HT-29 (cell line): ENCODE measurements at regions not wholly inside any gene's neighbourhood (a gene's known extent, or its start where the extent isn't known, plus 50 kb on each side); places are given as distances from the start of the nearest gene placed in this dataset.
"Not testable (repeated sequence)": the region's sequence is repeated elsewhere in the genome, so short reads cannot be mapped to it uniquely, and the experiment has no call there.

Source experiments
- DNase-seq: peaks from one replicate; pipeline ENCODE4 v3.0.0-alpha.2; 2015; ENCODE audit warnings: low spot score

DNA sequence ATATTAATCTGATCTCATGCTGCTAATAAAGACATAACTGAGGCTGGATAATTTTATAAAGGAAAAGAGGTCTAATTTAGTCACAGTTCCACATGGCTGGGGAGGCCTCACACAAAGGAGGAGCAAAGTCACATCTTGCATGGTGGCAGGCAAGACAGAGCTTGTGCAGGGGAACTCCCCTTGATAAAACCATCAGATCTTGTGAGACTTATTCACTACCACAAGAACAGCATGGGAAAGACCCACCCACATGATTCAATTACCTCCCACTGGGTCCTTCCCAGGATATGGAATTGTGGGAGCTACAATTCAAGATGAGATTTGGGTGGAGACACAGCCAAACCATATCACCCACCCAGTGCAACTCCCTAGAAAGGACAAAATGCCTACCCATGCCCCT, 613.8 kb upstream of the CDH11 start:
- DNase-seq: not testable (repeated sequence)

DNA sequence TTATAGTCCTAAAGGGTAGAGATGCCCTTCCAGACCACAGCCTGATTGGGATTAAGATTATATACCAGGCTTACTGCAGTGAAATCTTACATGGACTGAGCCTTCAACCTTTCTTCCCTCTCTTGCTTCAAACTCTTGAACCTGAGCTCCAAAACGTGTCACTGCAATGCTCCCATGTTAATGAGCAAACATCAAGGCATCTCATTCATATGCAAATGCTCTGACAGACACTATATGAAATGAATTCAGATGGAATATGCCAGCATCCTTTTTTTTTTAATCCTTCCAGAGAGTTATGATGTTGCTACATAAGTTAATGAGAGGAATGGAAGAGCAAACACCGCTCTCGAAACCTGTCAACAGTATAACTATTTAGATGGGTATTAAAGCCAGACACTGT, 611.9 kb upstream of the CDH11 start:
- no peak for DNase-seq

DNA sequence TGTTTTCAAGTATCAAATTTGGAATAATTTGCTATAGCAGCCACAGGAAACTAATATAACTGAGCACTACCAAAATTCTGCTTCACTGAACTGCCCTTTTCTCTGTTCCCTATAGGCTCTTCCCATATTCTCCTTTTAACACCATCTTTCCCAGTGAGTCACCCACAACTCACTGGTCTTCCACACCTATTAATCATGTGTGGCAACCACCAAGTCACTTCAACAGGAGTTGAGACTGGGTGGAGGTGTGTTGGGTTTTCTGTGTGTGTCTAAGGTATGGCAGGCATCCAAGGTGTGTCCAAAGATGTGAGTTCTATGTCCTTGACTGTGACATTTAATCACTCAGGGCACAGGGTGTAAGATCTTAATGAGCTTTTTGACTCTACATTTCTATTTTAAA, 610.0 kb upstream of the CDH11 start:
- DNase-seq: no peak

DNA sequence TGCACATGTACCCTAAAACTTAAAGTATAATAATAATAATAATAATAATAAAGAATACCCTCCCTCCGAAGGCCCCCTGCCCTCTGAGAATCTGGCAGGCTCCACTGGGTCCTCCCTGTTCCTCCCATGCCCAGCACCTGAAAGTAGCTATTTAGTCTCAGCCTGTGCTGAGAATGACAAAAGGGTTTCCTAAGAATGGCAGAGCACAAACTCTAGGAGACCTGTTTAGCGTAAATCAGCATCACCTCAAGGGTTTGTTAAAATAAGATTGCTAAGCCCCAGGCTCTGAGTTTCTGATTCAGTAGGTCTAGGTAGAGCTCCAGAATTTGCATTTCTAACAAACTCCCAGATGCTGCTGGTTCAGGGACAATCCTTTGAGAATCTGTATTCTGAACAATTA, 606.8 kb upstream of the CDH11 start:
- no peak for DNase-seq

DNA sequence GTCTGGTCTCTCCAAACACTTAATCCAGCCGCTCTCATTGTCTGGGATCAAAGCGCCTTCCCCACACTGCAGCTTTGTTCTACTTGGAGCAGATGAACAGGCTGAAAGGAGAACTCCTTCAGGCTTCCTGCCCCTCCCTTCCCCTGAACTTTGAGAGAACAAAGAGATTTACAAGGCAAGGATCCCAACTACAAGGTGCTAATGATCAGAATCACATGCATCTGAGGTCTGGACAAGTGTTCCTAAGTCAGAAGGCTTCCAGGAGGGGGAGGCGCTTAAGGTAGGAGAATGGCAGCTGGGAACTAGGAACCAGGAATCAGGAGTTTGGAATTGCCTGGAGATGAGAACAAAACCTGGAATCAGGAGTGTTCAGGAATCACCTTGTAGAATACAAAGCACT, 606.3 kb upstream of the CDH11 start:
- no peak for DNase-seq

DNA sequence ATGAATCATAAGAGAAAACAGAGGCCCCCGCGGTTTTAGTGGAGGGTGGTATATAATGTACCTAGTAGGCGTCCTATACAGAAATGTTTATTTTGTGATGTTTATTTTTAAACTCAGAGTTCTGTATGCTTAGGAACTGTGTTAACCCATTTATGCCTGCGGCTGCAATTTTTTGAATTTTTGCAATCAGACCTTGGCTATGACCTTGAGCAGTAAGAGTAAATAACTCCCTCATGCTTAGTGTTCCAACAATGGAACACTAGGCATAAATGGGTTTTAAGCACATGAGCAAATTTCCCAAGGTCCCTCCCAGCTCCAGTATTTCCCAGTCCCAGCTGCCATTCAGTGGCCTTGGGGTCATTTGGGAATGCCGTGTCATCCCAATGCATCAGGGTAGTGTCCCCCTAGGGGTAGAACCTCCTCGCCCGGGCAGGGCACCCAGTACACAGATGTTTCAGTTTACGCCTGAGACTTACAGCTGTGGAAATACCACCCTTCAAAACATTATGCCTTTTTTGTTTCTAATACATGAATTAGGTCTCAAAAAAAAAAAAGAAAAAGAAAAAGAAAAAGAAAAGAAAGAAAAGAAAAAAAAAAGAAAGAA, 605.8 kb upstream of the CDH11 start:
- DNase-seq: no peak

DNA sequence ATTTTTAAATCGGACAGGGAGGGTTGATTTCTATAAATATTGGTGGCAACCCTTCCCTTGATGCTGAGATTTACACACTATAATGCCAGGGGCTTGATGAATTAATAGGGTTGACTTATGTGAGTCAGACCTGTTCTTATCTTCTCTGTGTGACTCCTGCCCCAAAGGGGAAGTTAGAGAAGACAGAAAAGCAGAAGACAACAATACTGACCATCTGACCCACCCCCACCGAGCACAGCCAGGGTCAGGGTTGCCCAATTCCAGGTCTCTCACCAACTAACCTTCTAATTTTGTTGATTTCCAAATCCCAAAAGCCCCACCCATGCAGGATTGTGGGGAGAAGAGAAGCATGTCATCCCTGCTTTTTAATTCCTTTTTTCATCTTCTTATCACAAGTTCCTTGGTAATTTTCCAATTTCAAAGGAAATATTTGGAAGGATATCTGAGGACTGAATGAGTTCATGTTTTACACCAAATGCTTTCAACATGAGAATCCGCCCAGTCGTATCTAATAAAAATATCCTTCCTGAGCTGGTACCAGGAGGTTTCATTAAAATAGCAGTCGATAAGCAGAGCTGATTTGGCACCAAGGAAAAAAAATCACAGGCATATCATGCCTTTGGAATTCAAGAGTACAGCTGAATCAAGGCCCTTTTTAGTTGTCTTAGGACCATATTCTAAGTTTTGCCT, 603.4 kb upstream of the CDH11 start:
- DNase-seq: no peak

DNA sequence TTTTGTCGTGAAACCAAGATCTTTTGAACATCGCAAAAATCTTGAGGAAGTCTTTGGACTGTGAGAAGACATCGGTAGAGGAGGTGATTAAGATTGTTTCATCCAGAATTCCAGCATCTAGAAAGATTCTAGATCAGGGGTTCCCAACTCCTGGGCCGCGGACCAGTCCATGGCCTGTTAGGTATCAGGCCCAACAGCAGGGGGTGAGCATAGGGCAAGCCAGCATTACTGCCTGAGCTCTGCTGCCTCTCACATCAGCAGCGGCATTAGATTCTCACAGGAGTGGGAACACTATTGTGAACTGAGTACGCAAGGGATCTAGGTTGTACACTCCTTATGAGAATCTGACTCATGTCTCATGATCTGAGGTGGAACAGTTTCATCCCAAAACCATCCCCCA, 600.6 kb upstream of the CDH11 start:
- no peak for DNase-seq

DNA sequence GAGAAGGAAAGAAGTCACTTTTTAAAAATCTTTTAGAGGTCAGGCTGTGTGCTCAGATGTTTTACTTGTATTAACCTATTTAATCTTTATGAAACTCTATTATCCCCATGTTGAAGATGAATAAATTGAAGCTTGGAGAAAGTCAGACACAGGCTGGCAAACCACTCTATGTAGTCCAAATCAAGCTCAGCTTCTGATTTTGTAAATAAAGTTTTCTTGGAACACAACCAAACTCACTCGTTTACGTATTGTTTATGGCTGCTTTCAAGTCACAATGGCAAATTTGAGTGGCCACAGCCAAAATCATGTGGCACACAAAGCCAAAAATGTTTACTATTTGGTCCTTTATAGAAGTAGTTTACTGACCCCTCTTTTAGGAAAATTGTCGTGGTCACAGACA, 596.0 kb upstream of the CDH11 start:
- DNase-seq: no peak

DNA sequence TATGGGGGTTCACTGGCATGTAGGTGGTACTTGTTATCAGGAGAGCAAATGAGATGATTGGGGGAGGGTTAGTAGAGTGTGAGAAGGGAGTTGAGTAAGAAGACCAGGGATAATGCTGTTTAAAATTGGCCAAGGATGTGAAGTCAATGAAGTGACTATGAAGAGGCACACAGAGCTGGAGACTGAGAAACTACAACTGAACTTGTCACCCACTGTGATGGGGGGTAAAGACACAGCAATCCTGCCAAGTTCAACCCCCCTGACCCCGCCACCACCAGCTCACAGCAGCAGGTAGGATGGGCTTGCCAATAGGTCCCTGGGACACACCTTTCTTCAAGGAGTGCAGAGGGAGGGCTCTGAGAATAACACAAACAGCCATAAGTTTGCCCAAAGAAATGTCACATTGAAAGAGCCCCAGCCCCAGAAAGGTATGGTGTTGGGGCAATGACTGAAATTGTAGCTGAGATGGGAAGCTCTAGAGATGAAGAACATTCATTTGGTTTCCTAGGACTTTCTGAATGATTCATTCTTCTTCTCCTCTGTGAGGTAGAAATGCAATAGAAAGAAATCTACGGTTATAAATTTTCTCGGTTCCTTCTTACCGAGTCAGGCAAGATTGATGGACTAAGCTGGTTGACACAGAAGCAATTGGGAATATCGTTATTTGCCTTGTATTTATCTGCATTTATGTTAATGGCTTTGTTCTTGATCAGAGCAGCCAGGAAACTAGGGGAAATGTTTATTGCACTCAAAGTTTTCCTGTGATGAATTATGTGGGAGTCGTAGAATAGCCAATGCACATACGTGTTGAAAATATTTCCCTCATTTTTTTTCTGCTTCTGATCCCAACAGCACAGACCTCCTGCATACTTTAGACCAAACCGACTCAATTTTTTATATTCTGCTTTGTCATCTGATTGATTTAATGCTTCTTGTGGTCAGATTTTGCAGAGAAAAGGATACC, 595.2 kb upstream of the CDH11 start:
- DNase-seq: no peak

DNA sequence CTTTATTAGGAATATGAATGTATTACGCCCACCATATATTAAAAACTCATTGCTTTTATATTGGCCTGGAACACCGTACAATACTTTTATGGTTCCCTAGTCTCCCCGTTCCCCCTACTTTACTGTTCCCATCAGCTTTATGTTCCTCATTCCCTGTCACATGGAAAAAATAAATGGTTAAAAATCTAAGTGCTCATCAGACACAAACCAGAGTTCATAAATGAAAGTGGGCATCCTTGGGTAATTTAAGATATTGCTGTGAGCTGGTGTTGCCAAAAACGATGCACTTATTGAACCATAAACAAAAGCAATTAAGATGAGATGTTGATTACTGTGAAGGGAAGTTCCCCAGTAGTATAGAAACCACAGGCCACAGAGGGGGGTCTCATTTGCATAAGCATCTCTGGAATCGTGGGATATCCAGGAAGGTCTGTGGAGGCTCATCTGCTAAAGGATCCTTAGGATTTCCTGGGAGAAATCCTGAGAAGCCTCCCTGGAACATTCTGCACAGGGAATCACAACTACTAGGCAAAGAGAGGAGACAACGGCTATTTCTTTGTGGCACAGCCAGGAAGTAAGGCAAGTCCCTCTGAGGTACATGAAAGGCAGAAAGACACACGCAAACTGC, 591.4 kb upstream of the CDH11 start:
- no peak for DNase-seq

DNA sequence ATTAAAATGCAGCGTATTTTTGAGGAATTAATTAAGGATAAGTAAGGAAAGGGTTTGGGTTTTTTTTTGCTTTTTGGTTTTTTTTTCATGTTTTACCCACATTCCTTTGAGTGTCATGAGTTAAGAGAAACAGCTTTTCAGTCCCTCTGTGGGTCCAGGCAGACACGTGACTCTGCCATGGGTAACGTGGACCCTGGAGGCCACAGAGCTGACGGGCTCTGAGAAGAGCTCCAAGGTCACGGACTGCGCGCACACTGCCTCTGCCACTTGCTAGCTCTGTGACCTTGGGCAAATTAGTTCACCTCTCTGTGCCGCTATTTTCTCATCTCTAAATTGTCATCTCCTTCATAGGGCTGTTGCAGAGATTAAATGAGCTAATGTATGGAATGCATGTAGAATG, 588.2 kb upstream of the CDH11 start:
- no peak for DNase-seq

DNA sequence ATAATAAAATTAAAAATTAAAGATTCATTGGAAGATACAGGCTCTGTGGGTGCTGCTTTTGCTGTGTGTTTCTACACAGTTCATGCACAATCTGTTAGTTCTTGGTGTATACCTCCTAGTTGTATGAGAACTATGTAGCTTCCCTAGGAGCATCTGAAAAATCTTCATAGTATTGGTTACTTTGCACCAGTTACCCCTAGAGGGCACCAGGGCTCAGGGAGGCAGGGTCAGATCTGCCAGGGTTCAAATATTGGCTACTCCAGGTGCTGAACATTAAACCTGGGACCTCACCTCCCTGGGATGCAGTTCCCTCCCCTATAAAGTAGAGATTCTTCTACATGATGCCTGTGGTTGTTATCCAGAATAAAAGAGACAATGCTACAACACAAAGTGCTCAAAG, 583.0 kb upstream of the CDH11 start:
- DNase-seq: no peak

DNA sequence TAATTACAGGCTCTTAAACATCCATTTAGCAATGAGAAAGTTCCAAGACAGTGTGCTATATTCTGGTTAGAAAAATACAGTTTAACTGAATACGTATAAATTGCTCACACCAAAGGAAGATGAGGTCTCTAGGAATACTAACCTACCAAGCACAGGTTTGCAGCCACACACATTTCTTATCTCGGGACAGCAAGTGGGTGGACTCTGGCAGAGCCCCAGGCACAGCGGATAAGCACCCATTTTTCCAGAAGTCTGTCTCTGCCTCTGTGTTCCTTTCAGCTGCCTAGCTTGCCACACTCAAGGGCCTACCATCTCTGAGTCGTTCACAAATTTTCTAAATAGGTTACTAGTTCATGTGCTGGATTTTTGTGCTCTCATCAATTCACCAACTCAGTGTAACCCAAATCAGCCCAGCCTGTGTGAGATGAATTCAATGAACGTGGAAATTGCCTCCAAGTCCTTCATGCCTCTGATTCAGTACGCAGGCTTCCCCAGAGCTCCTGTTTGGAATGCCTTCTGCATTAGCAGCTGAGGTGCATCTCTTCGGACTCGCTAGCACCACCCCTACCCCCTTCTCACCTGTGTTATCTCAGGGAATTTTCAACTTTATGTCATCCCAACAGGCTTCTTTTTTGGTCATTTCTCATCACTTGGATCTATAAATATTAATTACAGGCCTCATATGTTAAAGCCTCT, 581.0 kb upstream of the CDH11 start:
- DNase-seq: no peak

DNA sequence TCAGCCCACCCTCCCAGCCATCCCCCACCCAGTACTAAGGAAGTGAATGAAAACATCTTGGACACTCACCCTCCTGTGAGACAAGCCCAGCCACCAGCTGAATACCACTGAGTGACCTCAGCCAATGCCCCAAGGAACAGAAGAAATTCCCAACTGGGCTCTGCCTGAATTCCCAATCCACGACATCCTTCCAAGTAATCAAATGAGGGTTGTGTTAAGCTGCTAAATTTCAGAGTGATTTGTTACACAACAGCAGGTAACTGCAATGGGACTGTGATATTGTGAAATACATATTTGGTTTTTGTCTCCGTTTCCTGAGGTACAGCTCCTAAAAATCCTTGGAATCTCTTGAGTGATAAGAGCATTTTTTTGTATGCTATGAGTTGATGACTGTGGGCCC, 578.7 kb upstream of the CDH11 start:
- DNase-seq: no peak

DNA sequence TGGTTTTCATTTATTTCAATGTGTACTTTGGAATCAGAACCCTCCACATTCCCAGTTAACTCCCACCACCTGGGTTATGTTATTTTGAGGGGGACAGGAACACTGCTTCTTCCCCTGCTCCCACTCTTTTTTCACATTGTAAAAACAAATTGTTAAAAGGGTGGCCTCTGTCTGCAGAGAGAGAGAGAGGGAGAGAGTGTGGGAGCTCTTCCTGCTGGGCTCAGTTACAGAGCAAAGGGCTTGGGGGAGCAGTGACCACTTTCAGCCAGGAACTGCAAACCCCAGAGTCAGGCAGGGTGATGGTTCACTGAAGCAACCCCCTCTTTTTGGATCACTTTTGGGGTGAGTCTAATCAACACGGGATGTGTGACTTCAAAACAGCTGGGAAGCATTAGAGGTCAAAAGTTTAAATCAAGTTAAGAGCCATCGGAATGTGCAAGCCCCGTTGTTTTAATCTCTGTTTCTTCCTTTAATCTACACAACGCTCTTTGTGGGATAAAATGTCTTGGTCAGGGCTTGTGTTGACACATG, 577.0 kb upstream of the CDH11 start:
- no peak for DNase-seq

DNA sequence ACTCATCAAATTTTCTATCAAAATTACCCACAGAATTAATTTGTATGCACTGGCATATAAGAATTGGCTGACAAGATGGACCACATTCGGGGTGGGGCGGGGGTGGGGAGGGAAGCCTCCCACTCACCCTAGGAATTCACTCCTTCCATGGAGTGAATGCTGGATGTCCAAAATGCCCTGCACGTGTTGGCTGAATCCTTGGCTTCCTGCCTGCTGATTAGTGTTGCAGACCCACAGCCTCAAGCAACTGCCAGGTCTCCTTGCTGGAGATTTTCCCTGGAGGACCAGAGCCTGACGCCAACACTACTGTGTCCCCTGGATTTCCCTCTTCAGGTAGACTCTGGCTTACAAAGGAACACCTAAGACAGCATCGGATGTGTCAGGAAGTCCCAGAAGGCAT, 575.7 kb upstream of the CDH11 start:
- no peak for DNase-seq

DNA sequence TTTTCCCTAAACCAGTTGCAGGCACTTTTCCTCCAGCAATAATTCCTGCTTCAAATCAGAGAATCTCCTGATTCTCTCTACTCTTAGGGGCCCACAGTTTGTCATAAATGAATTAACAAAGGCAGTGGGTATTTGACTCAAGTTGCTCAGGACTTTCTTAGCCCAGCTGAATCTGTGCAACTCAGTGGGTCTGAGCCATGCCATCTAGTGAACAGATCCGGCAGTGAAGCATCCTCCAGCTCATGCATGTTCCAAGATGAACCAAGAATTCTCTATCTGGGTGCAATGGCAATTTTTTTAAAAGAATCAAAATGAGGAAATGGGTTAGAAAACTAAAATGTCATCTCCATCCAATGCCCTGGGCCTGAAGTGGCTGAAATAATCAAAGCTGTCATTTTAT, 575.2 kb upstream of the CDH11 start:
- DNase-seq: no peak

DNA sequence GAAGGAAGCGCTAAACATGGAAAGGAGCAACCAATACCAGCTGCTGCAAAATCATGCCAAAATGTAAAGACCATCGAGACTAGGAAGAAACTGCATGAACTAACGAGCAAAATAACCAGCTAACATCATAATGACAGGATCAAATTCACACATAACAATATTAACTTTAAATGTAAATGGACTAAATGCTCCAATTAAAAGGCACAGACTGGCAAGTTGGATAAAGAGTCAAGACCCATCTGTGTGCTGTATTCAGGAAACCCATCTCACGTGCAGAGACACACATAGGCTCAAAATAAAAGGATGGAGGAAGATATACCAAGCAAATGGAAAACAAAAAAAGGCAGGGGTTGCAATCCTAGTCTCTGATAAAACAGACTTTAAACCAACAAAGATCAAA, 570.0 kb upstream of the CDH11 start:
- not testable (repeated sequence) for DNase-seq

DNA sequence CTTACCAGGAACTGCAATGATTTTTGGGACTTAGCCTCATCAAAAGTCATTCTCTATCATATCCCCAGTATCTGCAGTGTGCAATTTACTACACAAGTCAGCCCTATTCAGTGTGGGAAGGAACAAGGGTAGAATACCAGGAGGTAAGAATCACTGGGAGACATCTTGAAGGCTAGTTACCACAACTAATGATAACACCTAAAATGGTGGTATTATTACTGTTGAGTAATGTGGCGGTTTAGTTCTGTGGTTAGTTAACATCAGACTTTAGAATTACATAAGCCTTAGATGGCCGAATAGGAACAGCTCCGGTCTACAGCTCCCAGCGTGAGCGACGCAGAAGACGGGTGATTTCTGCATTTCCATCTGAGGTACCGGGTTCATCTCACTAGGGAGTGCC, 567.9 kb upstream of the CDH11 start:
- DNase-seq: no peak

DNA sequence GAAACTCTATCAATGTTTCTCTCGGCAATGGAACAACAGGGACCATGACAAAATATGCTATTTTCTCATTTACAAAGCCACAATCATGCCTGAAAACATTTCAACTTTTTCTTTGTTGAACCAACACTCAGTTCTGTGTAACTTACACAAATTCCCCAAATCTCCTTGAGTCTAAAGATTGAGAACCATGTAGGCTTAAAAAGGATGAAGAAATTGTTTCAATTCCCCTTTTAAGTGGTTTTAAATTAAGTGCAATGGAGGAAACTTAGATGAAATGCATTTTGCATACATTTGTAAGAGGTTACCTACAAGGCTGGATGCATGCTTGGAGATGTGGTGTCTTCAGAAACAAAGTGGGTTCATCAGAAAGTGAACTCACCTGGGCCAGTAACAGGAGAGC, 566.4 kb upstream of the CDH11 start:
- DNase-seq: no peak
